BJ (cell line): ENCODE measurements at regions not wholly inside any gene's neighbourhood (a gene's known extent, or its start where the extent isn't known, plus 50 kb on each side); places are given as distances from the start of the nearest gene placed in this dataset.

Source experiments
- CTCF ChIA-PET: fragments of 350-600 bp; formaldehyde crosslinking; extraction: SDS; loops from one replicate; lab custom pipeline; 2021; ENCODE audit warnings: antibody characterized with exemption, inconsistent platforms; lab: Yijun Ruan, JAX
- POLR2A ChIA-PET: fragments of 300-600 bp; sonication (Branson Sonifier 250); formaldehyde crosslinking; extraction: SDS; loops from one replicate; lab custom pipeline; 2021; ENCODE audit warnings: antibody characterized with exemption; lab: Charles Lee
- DNase-seq: peaks from one replicate; pipeline ENCODE4 v3.0.0-alpha.2; 2011; ENCODE audit warnings: low read depth
- H3K27me3 ChIP-seq: 2 replicates; pipeline ENCODE4 v1.6.0; 2011; ENCODE audit warnings: low read length; ENCODE audit not compliant: control insufficient read depth, insufficient read depth
- H3K36me3 ChIP-seq: 2 replicates; pipeline ENCODE4 v1.5.1; 2011; ENCODE audit warnings: low read length; ENCODE audit not compliant: control insufficient read depth, insufficient read depth
- H3K4me3 ChIP-seq: 2 replicates; pipeline ENCODE4 v1.5.1; 2011; ENCODE audit warnings: low read depth, mild to moderate bottlenecking, control low read depth, low read length
- TF ChIP-seq, protein P1 (sequence below): IDR thresholded peaks from 2 replicates; pipeline ENCODE4 v1.5.1; 2011; ENCODE audit warnings: low read depth, mild to moderate bottlenecking, control low read depth, inconsistent platforms, low read length, moderate library complexity; ENCODE audit not compliant: insufficient read depth

- ChIA-PET CTCF (no interaction called here), POLR2A (no interaction called here)
- Histone ChIP-seq H3K36me3 (no peaks in the 10 kb centered on the region), H3K27me3 (no peaks in the 10 kb centered on the region), H3K4me3 (no peak overlapping the region)
- TF ChIP-seq, protein P1, sequence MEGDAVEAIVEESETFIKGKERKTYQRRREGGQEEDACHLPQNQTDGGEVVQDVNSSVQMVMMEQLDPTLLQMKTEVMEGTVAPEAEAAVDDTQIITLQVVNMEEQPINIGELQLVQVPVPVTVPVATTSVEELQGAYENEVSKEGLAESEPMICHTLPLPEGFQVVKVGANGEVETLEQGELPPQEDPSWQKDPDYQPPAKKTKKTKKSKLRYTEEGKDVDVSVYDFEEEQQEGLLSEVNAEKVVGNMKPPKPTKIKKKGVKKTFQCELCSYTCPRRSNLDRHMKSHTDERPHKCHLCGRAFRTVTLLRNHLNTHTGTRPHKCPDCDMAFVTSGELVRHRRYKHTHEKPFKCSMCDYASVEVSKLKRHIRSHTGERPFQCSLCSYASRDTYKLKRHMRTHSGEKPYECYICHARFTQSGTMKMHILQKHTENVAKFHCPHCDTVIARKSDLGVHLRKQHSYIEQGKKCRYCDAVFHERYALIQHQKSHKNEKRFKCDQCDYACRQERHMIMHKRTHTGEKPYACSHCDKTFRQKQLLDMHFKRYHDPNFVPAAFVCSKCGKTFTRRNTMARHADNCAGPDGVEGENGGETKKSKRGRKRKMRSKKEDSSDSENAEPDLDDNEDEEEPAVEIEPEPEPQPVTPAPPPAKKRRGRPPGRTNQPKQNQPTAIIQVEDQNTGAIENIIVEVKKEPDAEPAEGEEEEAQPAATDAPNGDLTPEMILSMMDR: no peak
- no peak for DNase-seq
Measured at GRCh38 chr4:27293831-27294230, 433.2 kb downstream of the STIM2 start.

DNA sequence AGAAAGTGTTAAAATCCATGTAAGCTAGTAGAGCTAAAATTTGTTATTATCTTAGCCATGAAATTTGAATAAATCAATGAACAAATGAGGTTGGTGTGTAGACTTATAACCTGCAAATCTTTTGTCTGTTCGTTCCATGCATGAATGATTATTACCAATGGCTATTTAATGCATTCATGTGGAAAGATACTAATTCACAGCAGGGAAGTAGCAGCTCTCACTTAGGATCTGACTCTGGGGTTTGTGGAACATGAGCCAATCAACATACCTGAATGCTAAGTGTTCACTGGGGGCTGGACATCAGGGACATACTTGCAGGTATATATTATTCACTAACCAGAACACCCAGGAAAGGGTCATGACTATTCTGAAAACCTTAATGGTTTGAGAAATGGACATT lies 444.1 kb downstream of the STIM2 start:
- no peak for DNase-seq
- ChIA-PET POLR2A (no interaction called here), CTCF (no interaction called here)
- Histone ChIP-seq H3K36me3 (no peaks in the 10 kb centered on the region), H3K27me3 (no peaks in the 10 kb centered on the region), H3K4me3 (no peak overlapping the region)
- TF ChIP-seq, protein P1: no peak

GRCh38 chr4:27305246-27305645 lies 444.6 kb downstream of the STIM2 start:
- ChIA-PET CTCF (no interaction called here), POLR2A (no interaction called here)
- DNase-seq: no peak
- Histone ChIP-seq H3K36me3 (no peaks in the 10 kb centered on the region), H3K27me3 (no peaks in the 10 kb centered on the region), H3K4me3 (no peak overlapping the region)
- TF ChIP-seq, protein P1: no peak

DNA sequence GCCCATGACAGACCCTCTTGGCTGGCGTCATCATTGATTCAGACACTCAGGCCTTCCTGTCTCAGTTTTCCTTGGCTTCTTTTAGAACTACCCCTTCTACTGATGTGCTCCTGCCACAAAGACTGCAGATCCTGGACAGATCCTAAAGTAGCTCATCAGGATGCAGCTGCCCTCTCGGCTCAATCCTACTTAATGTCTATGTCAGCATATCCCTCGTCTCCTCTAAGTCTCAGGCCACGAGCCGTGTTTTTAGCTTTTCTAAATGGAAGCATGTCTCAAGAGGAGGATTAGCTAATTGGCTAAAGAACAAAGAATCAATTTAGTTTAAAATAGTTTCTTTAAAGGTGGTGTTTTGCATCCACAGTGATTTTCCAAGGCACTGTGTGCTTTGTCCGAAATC lies 447.7 kb downstream of the STIM2 start:
- TF ChIP-seq, protein P1: no peak
- H3K4me3 ChIP-seq: no peak overlapping the region
- no peaks in the 10 kb centered on the region for H3K36me3 ChIP-seq
- no peak for DNase-seq
- ChIA-PET POLR2A (no interaction called here), CTCF (interaction anchor here (2.7 kb wide), 1 partner anchor 10 kb away, joined by 11 read pairs; no protein-coding TSS in a partner anchor)
- no peaks in the 10 kb centered on the region for H3K27me3 ChIP-seq

- no peaks in the 10 kb centered on the region for H3K36me3 ChIP-seq
- no peaks in the 10 kb centered on the region for H3K27me3 ChIP-seq
- no peak for DNase-seq
- CTCF ChIA-PET: interaction anchor here (1.7 kb wide), 1 partner anchor 139 kb away, joined by 17 read pairs; no protein-coding TSS in a partner anchor
- TF ChIP-seq, protein P1: no peak
- POLR2A ChIA-PET: no interaction called here
- no peak overlapping the region for H3K4me3 ChIP-seq
Measured at GRCh38 chr4:27315625-27316024, 455.0 kb downstream of the STIM2 start.
